AG04449 (cell line): ENCODE measurements at regions not wholly inside any gene's neighbourhood (a gene's known extent, or its start where the extent isn't known, plus 50 kb on each side); places are given as distances from the start of the nearest gene placed in this dataset.

Experiments used
- CTCF ChIA-PET: fragments of 350-600 bp; formaldehyde crosslinking; extraction: SDS; loops from one replicate; lab custom pipeline; 2021; ENCODE audit warnings: antibody characterized with exemption; lab: Yijun Ruan, JAX
- POLR2A ChIA-PET: fragments of 400-600, 350-600 bp; formaldehyde crosslinking; extraction: SDS; loops from one replicate; lab custom pipeline; 2020; ENCODE audit warnings: antibody characterized with exemption, inconsistent platforms; lab: Yijun Ruan, JAX
- DNase-seq: peaks from one replicate; pipeline ENCODE4 v3.0.0-alpha.2; 2010; ENCODE audit warnings: low read depth, low spot score
- H3K4me3 ChIP-seq: 2 replicates; pipeline ENCODE4 v1.5.1; 2011; ENCODE audit warnings: low read depth, mild to moderate bottlenecking, control low read depth, low read length
- TF ChIP-seq, protein P1 (sequence below): IDR thresholded peaks from one replicate; pipeline ENCODE4 v1.5.1; 2011; ENCODE audit warnings: mild to moderate bottlenecking, moderate library complexity, low read length, control low read depth, inconsistent platforms; ENCODE audit not compliant: insufficient read depth; ENCODE audit errors: missing control alignments

DNA sequence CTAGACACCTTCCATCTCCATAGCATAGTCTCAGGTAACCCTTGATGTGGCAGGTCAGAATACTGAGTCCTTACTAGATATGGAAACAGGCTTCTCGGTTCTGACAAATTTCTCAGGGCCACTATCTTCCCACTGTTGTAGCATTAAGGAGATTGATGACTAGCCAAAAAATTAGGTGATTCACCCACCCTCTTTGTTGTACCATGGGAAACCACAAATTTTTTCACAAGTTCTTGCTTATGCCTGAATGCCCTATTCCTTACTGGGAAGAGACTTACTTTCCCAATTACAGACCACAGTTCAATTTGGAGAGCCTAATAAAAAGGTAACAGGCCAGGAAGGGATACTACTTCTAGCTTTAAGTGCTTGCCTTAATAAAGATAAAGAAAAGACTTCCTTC lies 948.8 kb downstream of the GRM8 start:
- TF ChIP-seq, protein P1, sequence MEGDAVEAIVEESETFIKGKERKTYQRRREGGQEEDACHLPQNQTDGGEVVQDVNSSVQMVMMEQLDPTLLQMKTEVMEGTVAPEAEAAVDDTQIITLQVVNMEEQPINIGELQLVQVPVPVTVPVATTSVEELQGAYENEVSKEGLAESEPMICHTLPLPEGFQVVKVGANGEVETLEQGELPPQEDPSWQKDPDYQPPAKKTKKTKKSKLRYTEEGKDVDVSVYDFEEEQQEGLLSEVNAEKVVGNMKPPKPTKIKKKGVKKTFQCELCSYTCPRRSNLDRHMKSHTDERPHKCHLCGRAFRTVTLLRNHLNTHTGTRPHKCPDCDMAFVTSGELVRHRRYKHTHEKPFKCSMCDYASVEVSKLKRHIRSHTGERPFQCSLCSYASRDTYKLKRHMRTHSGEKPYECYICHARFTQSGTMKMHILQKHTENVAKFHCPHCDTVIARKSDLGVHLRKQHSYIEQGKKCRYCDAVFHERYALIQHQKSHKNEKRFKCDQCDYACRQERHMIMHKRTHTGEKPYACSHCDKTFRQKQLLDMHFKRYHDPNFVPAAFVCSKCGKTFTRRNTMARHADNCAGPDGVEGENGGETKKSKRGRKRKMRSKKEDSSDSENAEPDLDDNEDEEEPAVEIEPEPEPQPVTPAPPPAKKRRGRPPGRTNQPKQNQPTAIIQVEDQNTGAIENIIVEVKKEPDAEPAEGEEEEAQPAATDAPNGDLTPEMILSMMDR = no peak
- DNase-seq = no peak
- no peak overlapping the region for H3K4me3 ChIP-seq
- POLR2A ChIA-PET = no interaction called here
- CTCF ChIA-PET = no interaction called here

GRCh38 chr7:126302639-126303038 lies 950.1 kb downstream of the GRM8 start:
- ChIA-PET POLR2A (no interaction called here), CTCF (no interaction called here)
- TF ChIP-seq, protein P1 = no peak
- no peak for DNase-seq
- no peak overlapping the region for H3K4me3 ChIP-seq

GRCh38 chr7:126286317-126286716 lies 966.4 kb downstream of the GRM8 start:
- no peak overlapping the region for H3K4me3 ChIP-seq
- TF ChIP-seq, protein P1 = no peak
- no peak for DNase-seq
- ChIA-PET POLR2A (no interaction called here), CTCF (no interaction called here)

GRCh38 chr7:126236261-126236660 lies 1016.5 kb downstream of the GRM8 start:
- TF ChIP-seq, protein P1 = no peak
- H3K4me3 ChIP-seq = no peak overlapping the region
- POLR2A ChIA-PET = no interaction called here
- DNase-seq = no peak
- CTCF ChIA-PET = no interaction called here

GRCh38 chr7:126228356-126229061 lies 1024.2 kb downstream of the GRM8 start:
- TF ChIP-seq, protein P1 = no peak
- ChIA-PET CTCF (no interaction called here), POLR2A (no interaction called here)
- no peak for DNase-seq
- H3K4me3 ChIP-seq = no peak overlapping the region

DNA sequence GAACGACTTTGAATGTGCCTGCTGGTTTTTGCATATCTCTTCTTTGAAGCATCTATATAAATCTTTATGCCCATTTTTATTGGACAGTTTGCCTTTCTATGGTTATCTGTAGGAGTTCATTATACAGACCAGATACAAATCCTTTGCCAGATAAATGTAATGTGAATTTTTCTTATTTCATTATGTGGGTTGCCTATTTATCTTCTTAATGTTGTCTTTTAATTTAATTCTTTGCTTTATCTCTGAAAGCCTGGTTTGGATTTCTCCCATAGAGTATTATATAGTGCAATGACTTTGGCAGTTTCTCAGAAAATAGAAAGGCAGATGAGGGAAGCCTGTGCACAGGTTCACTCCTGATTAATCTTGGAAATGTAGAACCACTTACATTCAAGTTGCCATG lies 1025.1 kb downstream of the GRM8 start:
- ChIA-PET CTCF (no interaction called here), POLR2A (no interaction called here)
- no peak overlapping the region for H3K4me3 ChIP-seq
- no peak for DNase-seq
- TF ChIP-seq, protein P1 = no peak
